HG03175 (cell line): ENCODE measurements at regions not wholly inside any gene's neighbourhood (a gene's known extent, or its start where the extent isn't known, plus 50 kb on each side); places are given as distances from the start of the nearest gene placed in this dataset.

Experiments
- ATAC-seq: cut with Tn5 transposase; IDR thresholded peaks from one replicate; pipeline ENCODE4 v1.9.1; 2021; ENCODE audit warnings: mild to moderate bottlenecking, moderate library complexity; ENCODE audit not compliant: unreplicated experiment

GRCh38 chr3:181764544-181764943 lies 52.8 kb downstream of the SOX2 start:
- no peak for ATAC-seq

GRCh38 chr3:181770296-181770695 lies 58.6 kb downstream of the SOX2 start:
- ATAC-seq = no peak

- ATAC-seq = no peak
Measured at GRCh38 chr3:181771120-181771519, 59.4 kb downstream of the SOX2 start.

GRCh38 chr3:181772166-181772565 lies 60.4 kb downstream of the SOX2 start:
- no peak for ATAC-seq

- no peak for ATAC-seq
Measured at GRCh38 chr3:181773921-181774320, 62.2 kb downstream of the SOX2 start.

- ATAC-seq = no peak
Measured at GRCh38 chr3:181782306-181782954, 70.7 kb downstream of the SOX2 start.

- ATAC-seq = no peak
Measured at GRCh38 chr3:181790561-181790960, 78.8 kb downstream of the SOX2 start.

GRCh38 chr3:181791056-181791955 lies 79.6 kb downstream of the SOX2 start:
- ATAC-seq = no peak

- ATAC-seq = no peak
Measured at GRCh38 chr3:181793006-181793405, 81.3 kb downstream of the SOX2 start.

GRCh38 chr3:181794011-181794790 lies 82.5 kb downstream of the SOX2 start:
- no peak for ATAC-seq

- no peak for ATAC-seq
Measured at GRCh38 chr3:181796641-181797040, 84.9 kb downstream of the SOX2 start.

- no peak for ATAC-seq
Measured at GRCh38 chr3:181797431-181797830, 85.7 kb downstream of the SOX2 start.

- no peak for ATAC-seq
Measured at GRCh38 chr3:181805703-181806102, 94.0 kb downstream of the SOX2 start.

- ATAC-seq = no peak
Measured at GRCh38 chr3:181808053-181808452, 96.3 kb downstream of the SOX2 start.

GRCh38 chr3:181823716-181824115 lies 112.0 kb downstream of the SOX2 start:
- ATAC-seq = no peak

GRCh38 chr3:181824961-181825360 lies 113.2 kb downstream of the SOX2 start:
- ATAC-seq = no peak

- no peak for ATAC-seq
Measured at GRCh38 chr3:181839039-181839915, 127.6 kb downstream of the SOX2 start.

- no peak for ATAC-seq
Measured at GRCh38 chr3:181839916-181840297, 128.2 kb downstream of the SOX2 start.

- ATAC-seq = no peak
Measured at GRCh38 chr3:181844211-181844610, 132.5 kb downstream of the SOX2 start.

GRCh38 chr3:181847276-181847675 lies 135.6 kb downstream of the SOX2 start:
- ATAC-seq = no peak

- no peak for ATAC-seq
Measured at GRCh38 chr3:181851063-181851462, 139.3 kb downstream of the SOX2 start.
